Prostate gland (tissue), 2 donors: ENCODE measurements at regions not wholly inside any gene's neighbourhood (a gene's known extent, or its start where the extent isn't known, plus 50 kb on each side); places are given as distances from the start of the nearest gene placed in this dataset.

Experiments used
- CTCF ChIP-seq, 4 experiments: fragments of 200-600 bp in 2 of 4; fragments of 450-650 bp in 2 of 4; sonication (generic) in 2 of 4; IDR thresholded peaks; 1 replicate in 3 of 4; 2 replicates in 1 of 4; pipeline ENCODE4 v1.5.1; 2016 to 2019; ENCODE audit warnings: antibody characterized with exemption in 4 of 4, mild to moderate bottlenecking in 2 of 4, moderate library complexity in 2 of 4
- POLR2A ChIP-seq: fragments of 450-650 bp; IDR thresholded peaks from one replicate; pipeline ENCODE4 v1.6.1; 2016; ENCODE audit warnings: antibody characterized with exemption, mild to moderate bottlenecking
- POLR2AphosphoS5 ChIP-seq: sonication (generic); formaldehyde crosslinking; IDR thresholded peaks from one replicate; pipeline ENCODE4 v1.6.1; 2017; ENCODE audit warnings: antibody characterized with exemption

- no peak for TF ChIP-seq CTCF (IDR thresholded peaks at IDR 0.05)
- TF ChIP-seq POLR2A = no peak
- no peak for TF ChIP-seq POLR2AphosphoS5
Observed at GRCh38 chr9:108093773-108094675, 604.5 kb upstream of the KLF4 start.
